ENCODE measurements at regions not wholly inside any gene's neighbourhood (a gene's known extent, or its start where the extent isn't known, plus 50 kb on each side); places are given as distances from the start of the nearest gene placed in this dataset.
"Not testable (repeated sequence)": the region's sequence is repeated elsewhere in the genome, so short reads cannot be mapped to it uniquely, and the experiment has no call there.

- H3K27me3 Mint-ChIP-seq, H3K4me1 Mint-ChIP-seq, DNase-seq, H3K4me3 Mint-ChIP-seq, ATAC-seq, H3K9me3 Mint-ChIP-seq, H3K27ac Mint-ChIP-seq: not testable (repeated sequence)
Measured at GRCh38 chr5:63388188-63388587, 574.1 kb downstream of the HTR1A start.

- Mint-ChIP-seq H3K9me3 (peaks cover 9 to 21% of the 10 kb centered on the region in 2 donors), H3K4me3 (no peak overlapping the region), H3K4me1 (no peaks in the 10 kb centered on the region), H3K27me3 (no peaks in the 10 kb centered on the region), H3K27ac (no peak overlapping the region)
- no peak for ATAC-seq
- DNase-seq: no peak
Measured at GRCh38 chr5:63375851-63376250, 586.4 kb downstream of the HTR1A start.

GRCh38 chr5:63374085-63374484, 588.2 kb downstream of the HTR1A start:
- no peak overlapping the region for H3K27ac Mint-ChIP-seq
- DNase-seq (no peak), ATAC-seq (no peak)
- H3K9me3 Mint-ChIP-seq: peaks cover 0 to 18% of the 10 kb centered on the region in 2 donors
- no peaks in the 10 kb centered on the region for H3K4me1 Mint-ChIP-seq
- H3K27me3 Mint-ChIP-seq: no peaks in the 10 kb centered on the region
- no peak overlapping the region for H3K4me3 Mint-ChIP-seq

- no peak overlapping the region for H3K27ac Mint-ChIP-seq
- no peak for ATAC-seq
- H3K27me3 Mint-ChIP-seq: no peaks in the 10 kb centered on the region
- no peaks in the 10 kb centered on the region for H3K9me3 Mint-ChIP-seq
- H3K4me3 Mint-ChIP-seq: no peak overlapping the region
- no peaks in the 10 kb centered on the region for H3K4me1 Mint-ChIP-seq
- no peak for DNase-seq
Measured at GRCh38 chr5:63351164-63351563, 611.1 kb downstream of the HTR1A start.

GRCh38 chr5:63346451-63346850, 615.8 kb downstream of the HTR1A start:
- ATAC-seq (no peak), DNase-seq (no peak)
- Mint-ChIP-seq H3K27ac (no peak overlapping the region), H3K27me3 (no peaks in the 10 kb centered on the region), H3K4me1 (no peaks in the 10 kb centered on the region), H3K4me3 (no peak overlapping the region), H3K9me3 (peaks cover 0 to 9% of the 10 kb centered on the region in 2 donors)

- peaks cover 4 to 9% of the 10 kb centered on the region in 2 donors for H3K9me3 Mint-ChIP-seq
- no peak overlapping the region for H3K27ac Mint-ChIP-seq
- H3K4me3 Mint-ChIP-seq: no peak overlapping the region
- H3K4me1 Mint-ChIP-seq: no peaks in the 10 kb centered on the region
- H3K27me3 Mint-ChIP-seq: no peaks in the 10 kb centered on the region
- no peak for DNase-seq
- ATAC-seq: no peak
Measured at GRCh38 chr5:63341442-63341841, 620.8 kb downstream of the HTR1A start.

GRCh38 chr5:63323926-63324325, 638.3 kb downstream of the HTR1A start:
- no peaks in the 10 kb centered on the region for H3K27me3 Mint-ChIP-seq
- H3K4me3 Mint-ChIP-seq: no peak overlapping the region
- no peaks in the 10 kb centered on the region for H3K4me1 Mint-ChIP-seq
- peaks cover 8 to 21% of the 10 kb centered on the region in 2 donors for H3K9me3 Mint-ChIP-seq
- no peak for ATAC-seq
- no peak for DNase-seq
- H3K27ac Mint-ChIP-seq: no peak overlapping the region

- ATAC-seq: no peak
- Mint-ChIP-seq H3K27ac (no peak overlapping the region), H3K4me1 (no peaks in the 10 kb centered on the region), H3K27me3 (no peaks in the 10 kb centered on the region), H3K4me3 (no peak overlapping the region), H3K9me3 (peaks cover 4 to 17% of the 10 kb centered on the region in 2 donors)
- DNase-seq: no peak
Measured at GRCh38 chr5:63314551-63314950, 647.7 kb downstream of the HTR1A start.

GRCh38 chr5:63310644-63311043, 651.6 kb downstream of the HTR1A start:
- no peaks in the 10 kb centered on the region for H3K4me1 Mint-ChIP-seq
- no peak for DNase-seq
- H3K4me3 Mint-ChIP-seq: no peak overlapping the region
- H3K27ac Mint-ChIP-seq: no peak overlapping the region
- no peaks in the 10 kb centered on the region for H3K27me3 Mint-ChIP-seq
- no peak for ATAC-seq
- peaks cover 0 to 3% of the 10 kb centered on the region in 2 donors for H3K9me3 Mint-ChIP-seq

GRCh38 chr5:63306909-63307308, 655.3 kb downstream of the HTR1A start:
- H3K27ac Mint-ChIP-seq: no peak overlapping the region

GRCh38 chr5:63293317-63293716, 668.9 kb downstream of the HTR1A start:
- no peak overlapping the region for H3K27ac Mint-ChIP-seq
- no peak overlapping the region for H3K4me3 Mint-ChIP-seq
- DNase-seq (no peak), ATAC-seq (no peak)
- no peaks in the 10 kb centered on the region for H3K9me3 Mint-ChIP-seq
- no peaks in the 10 kb centered on the region for H3K4me1 Mint-ChIP-seq
- H3K27me3 Mint-ChIP-seq: no peaks in the 10 kb centered on the region

More at GRCh38 chr5:63306909-63307308, 655.3 kb downstream of the HTR1A start:
- Mint-ChIP-seq H3K4me1 (no peaks in the 10 kb centered on the region), H3K9me3 (peaks cover 5 to 11% of the 10 kb centered on the region in 2 donors), H3K4me3 (no peak overlapping the region), H3K27me3 (no peaks in the 10 kb centered on the region)
- DNase-seq (no peak), ATAC-seq (no peak)

- DNase-seq (no peak), ATAC-seq (no peak)
- Mint-ChIP-seq H3K4me3 (no peak overlapping the region), H3K27ac (no peak overlapping the region), H3K27me3 (no peaks in the 10 kb centered on the region), H3K4me1 (no peaks in the 10 kb centered on the region), H3K9me3 (peaks cover 9 to 15% of the 10 kb centered on the region in 2 donors)
Measured at GRCh38 chr5:63286724-63287123, 675.5 kb downstream of the HTR1A start.

- Mint-ChIP-seq H3K27ac (no peak overlapping the region), H3K27me3 (no peaks in the 10 kb centered on the region), H3K9me3 (peaks cover 0 to 5% of the 10 kb centered on the region in 2 donors), H3K4me3 (no peak overlapping the region), H3K4me1 (no peaks in the 10 kb centered on the region)
- DNase-seq: no peak
- no peak for ATAC-seq
Measured at GRCh38 chr5:63263411-63263810, 684.8 kb downstream of the LRRC70 start.

GRCh38 chr5:63262185-63262981, 683.8 kb downstream of the LRRC70 start:
- DNase-seq (no peak), ATAC-seq (no peak)
- Mint-ChIP-seq H3K27me3 (no peaks in the 10 kb centered on the region), H3K9me3 (peaks cover 0 to 5% of the 10 kb centered on the region in 2 donors), H3K4me3 (no peak overlapping the region), H3K4me1 (no peaks in the 10 kb centered on the region), H3K27ac (peak overlapping the region in 1 of 2 donors; percentile 31)

GRCh38 chr5:63261695-63262094, 683.1 kb downstream of the LRRC70 start:
- no peak for ATAC-seq
- H3K9me3 Mint-ChIP-seq: peaks cover 0 to 5% of the 10 kb centered on the region in 2 donors
- H3K4me1 Mint-ChIP-seq: no peaks in the 10 kb centered on the region

GRCh38 chr5:63255594-63255993, 677.0 kb downstream of the LRRC70 start:
- no peak overlapping the region for H3K27ac Mint-ChIP-seq
- H3K4me1 Mint-ChIP-seq: no peaks in the 10 kb centered on the region
- DNase-seq: no peak
- peaks cover 6 to 9% of the 10 kb centered on the region in 2 donors for H3K9me3 Mint-ChIP-seq
- no peak overlapping the region for H3K4me3 Mint-ChIP-seq
- ATAC-seq: no peak
- H3K27me3 Mint-ChIP-seq: no peaks in the 10 kb centered on the region

More at GRCh38 chr5:63261695-63262094, 683.1 kb downstream of the LRRC70 start:
- Mint-ChIP-seq H3K27me3 (no peaks in the 10 kb centered on the region), H3K27ac (peak overlapping the region in 1 of 2 donors; percentile 7), H3K4me3 (no peak overlapping the region)
- no peak for DNase-seq

- Mint-ChIP-seq H3K27ac (no peak overlapping the region), H3K9me3 (peaks cover 6 to 7% of the 10 kb centered on the region in 2 donors), H3K4me3 (no peak overlapping the region), H3K27me3 (no peaks in the 10 kb centered on the region), H3K4me1 (no peaks in the 10 kb centered on the region)
- DNase-seq: no peak
- ATAC-seq: no peak
Measured at GRCh38 chr5:63250939-63251338, 672.3 kb downstream of the LRRC70 start.

All from stimulated activated naive CD8-positive, alpha-beta T cell treated with anti-CD3 and anti-CD28 coated beads, Interleukin-15, amount 100 ng/mL, for 72 hours (primary cell).